ENCODE measurements at regions not wholly inside any gene's neighbourhood (a gene's known extent, or its start where the extent isn't known, plus 50 kb on each side); places are given as distances from the start of the nearest gene placed in this dataset.

DNA sequence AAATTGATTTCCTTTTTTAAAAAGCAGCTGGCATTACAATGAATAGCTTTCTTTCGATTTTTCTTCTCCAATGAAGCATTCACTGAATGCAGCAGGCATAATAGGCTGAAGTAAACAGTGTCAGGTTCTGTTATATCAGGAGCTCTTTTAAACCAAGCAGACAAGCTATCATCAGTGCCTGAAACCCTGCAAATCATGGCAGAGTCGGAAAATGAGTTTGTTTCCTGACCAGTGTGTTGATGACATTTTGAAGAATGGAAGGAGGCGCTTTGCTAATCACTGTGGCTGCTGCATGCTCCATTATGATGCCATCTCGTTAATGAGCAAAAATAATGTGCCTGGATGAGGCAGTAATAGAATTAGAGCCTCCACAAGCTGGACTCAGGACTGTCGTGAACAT, 284.5 kb downstream of the ZNF608 start:
- DNase-seq (ENCODE audit: low spot score) = no peak

GRCh38 chr5:124461157-124461556, 285.3 kb downstream of the ZNF608 start:
- DNase-seq (ENCODE audit: low spot score) = no peak

DNA sequence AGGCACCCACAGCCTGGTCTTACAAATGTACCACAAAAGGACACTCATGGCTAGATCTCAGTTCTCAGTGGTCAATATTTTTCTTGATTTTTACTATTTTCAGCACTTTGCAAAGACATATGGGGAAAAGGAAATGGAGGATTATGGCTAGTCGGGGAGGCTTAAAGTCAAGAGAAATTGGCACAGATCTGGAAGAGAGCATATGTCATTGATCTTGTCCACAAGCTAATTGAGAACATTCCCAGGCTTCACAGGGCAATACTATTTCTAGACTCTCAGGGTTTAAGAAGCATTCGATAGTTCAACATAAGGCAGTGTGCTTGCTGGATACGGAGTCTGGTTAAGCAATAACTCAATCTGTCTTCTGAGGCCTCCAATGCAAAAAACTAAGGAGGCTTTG, 285.8 kb downstream of the ZNF608 start:
- DNase-seq (ENCODE audit: low spot score) = no peak

GRCh38 chr5:124459984-124460383, 286.5 kb downstream of the ZNF608 start:
- no peak for DNase-seq (ENCODE audit: low spot score)

DNA sequence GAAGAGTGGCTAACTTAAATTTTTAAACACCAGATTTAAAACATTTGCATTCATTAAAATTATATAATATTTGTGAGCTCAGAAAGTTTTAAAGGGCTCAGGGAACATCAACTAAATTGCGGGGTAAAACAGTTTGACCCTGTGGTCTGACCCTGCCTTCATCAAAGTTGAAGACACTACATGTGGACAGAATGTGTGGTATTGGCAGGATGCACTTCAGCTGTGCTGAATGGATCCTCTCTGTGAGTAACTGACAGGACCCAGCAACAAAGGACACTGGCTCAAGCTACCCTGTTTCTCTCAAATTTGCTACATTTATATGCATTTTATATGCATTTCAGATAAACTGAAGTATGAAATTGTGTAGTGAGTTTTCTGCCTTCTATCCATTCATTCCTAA, 288.5 kb downstream of the ZNF608 start:
- no peak for DNase-seq (ENCODE audit: low spot score)

- DNase-seq (ENCODE audit: low spot score) = no peak
These were observed 289.3 kb downstream of the ZNF608 start for GRCh38 chr5:124457101-124457500.

DNA sequence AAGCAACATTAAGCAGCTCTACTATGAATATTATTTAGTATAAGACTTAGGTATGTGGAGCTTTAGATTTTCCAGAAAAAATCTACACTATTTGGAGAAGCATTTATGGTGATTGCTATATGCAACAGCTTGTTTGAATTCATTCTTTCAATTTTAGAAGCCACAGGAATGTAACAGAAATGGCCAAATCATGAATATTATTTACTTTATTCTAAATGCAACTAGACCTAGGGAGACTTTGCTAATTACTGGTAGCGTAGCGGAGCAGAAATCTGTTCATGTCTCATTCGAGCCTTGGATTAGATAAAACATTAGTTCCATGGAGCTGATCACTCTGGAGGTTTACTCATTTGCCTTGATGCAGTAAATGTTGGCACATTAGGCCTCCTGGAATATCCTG, 290.2 kb downstream of the ZNF608 start:
- no peak for DNase-seq (ENCODE audit: low spot score)

GRCh38 chr5:124454081-124454480, 292.4 kb downstream of the ZNF608 start:
- DNase-seq (ENCODE audit: low spot score) = no peak

GRCh38 chr5:124453221-124454051, 293.0 kb downstream of the ZNF608 start:
- DNase-seq (ENCODE audit: low spot score) = no peak

DNA sequence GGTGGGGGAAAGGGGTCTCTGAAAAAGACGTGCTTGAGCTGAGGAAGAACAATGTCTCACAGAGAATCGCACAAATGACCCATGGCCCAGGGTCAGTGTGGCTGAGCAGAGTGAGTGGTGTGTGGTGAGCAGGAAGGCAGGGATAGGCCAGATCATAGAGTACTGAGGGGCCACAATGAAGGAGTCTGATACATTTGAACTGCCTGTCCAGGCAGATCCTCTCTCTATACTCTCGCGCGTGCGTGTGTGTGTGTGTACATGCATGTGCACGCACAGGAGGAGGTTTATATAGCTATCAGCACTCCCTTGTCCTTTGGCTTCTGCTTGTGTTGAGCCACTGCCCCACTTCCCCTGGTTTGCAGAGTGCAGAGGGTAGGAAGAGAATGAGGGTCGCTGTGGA, 294.0 kb downstream of the ZNF608 start:
- DNase-seq (ENCODE audit: low spot score) = no peak

DNA sequence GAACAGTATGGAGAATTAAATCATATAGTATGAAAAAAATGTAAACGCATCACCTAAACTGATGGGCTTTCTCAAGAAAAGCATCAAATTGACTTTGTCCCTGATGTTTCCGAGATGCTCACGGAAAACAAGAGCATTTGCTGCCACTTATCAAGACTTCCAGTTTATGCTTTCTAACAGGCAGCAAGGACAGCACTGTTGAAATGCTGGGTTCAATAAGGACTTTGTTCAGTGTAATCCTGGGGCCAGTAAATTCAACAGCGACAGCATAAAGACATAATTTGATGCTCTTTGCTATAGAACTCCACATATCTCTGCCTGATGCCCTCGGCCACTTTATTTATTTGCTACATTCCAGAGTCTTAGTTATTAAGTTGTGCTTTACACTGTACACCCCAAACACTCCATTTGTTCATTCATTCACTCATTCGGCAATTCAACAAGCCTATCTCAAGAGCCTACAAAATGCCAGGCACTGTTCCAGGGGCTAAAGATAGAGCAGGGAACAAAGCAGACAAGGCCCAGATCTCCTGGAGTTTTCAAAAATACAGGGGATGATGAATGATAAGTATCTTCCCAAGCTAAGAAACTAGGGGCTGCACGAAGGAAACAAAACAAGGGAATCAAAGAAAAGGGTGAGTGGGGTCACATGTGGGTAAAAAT, 294.6 kb downstream of the ZNF608 start:
- no peak for DNase-seq (ENCODE audit: low spot score)

DNA sequence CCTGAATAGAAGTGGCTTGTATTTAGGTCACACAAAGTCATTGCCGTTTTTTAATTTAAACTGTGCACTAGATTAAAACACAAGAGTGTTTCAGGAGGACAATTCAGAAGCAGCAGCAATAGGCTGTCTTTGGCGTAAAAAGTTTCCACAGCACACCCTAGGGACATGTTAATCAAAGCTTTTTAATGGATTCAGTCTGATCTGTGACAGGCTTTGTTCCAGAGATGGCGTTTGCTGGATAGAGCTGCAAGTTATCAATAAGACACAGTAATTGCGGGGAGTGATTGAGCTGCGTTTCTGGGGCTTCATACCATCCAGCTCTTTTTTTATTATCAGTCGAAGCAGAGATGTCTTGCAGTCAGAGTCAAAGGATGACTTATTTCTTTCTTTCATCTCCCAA, 300.3 kb downstream of the ZNF608 start:
- no peak for DNase-seq (ENCODE audit: low spot score)

- DNase-seq (ENCODE audit: low spot score) = no peak
These were observed 301.3 kb downstream of the ZNF608 start for GRCh38 chr5:124445070-124445619.

DNA sequence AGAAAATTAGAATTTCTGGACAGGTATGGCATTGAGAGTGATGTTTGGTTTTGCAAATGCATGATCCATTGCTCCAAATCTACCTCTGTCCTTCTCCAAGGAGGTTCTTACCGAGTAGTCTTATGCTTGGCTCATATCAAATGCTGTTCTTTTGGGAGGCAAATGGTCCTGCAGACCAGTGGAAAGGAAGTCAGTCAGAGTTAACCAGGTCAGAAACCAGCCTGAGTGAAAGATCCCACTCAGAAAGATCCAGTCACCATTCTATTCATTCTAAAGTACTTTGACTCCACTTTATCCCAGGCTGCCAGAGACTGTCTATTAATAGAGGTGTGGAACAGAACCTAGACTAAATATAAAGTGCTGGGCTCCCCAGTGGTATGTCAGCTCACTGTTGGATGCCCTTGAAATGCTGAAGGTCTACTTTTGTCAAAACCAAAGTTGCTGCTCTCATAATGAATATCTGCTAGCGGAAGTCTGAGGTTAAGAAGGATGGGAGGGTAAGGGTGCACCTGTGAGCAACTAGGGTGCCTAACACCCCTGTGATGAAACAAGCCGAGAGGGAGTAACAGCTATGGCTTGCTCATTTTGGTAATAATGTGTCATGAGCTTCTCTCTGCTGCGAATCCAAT, 302.2 kb downstream of the ZNF608 start:
- no peak for DNase-seq (ENCODE audit: low spot score)

DNA sequence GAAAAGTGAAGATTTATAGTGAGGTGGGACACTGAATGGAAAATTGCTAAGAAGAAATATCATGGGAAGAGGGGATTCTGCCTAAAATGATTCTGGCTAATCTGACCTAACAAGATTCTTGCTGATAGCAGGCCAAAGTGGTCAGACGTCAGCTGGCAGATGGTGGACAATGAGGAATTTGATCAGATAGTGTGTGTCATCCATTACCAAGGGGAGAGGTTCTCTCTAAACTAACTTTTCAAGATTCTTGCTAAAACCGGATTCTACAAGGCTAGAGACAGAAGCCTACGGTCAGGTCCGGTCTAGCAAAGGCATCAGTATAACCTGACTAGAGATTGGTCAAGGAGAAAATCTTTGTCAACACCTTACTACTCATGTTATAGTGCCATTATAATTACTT, 306.0 kb downstream of the ZNF608 start:
- no peak for DNase-seq (ENCODE audit: low spot score)

GRCh38 chr5:124439609-124440008, 306.8 kb downstream of the ZNF608 start:
- DNase-seq (ENCODE audit: low spot score) = no peak

- peak; percentile 85 for DNase-seq (ENCODE audit: low spot score)
These were observed 307.5 kb downstream of the ZNF608 start for GRCh38 chr5:124438903-124439281.

- DNase-seq (ENCODE audit: low spot score) = no peak
These were observed 308.2 kb downstream of the ZNF608 start for GRCh38 chr5:124438026-124438902.

DNA sequence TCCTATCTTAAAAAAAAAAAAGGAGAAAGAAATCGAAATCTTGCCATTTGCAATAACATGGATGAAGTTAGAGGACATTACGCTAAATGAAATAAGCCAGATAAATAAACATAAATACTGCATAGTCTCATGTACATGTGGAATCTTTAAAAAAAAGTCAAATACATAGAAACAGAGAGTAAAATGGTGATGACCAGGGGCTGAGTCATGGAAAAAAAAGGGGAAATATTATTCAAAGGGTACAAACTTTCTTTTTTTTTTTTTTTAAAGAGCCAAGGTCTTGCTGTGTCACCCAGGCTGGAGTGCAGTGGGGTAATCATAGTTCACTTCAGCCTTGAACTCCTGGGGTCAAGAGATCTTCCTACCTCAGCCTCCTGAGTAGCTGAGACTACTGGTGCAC, 310.1 kb downstream of the ZNF608 start:
- DNase-seq (ENCODE audit: low spot score) = no peak

DNA sequence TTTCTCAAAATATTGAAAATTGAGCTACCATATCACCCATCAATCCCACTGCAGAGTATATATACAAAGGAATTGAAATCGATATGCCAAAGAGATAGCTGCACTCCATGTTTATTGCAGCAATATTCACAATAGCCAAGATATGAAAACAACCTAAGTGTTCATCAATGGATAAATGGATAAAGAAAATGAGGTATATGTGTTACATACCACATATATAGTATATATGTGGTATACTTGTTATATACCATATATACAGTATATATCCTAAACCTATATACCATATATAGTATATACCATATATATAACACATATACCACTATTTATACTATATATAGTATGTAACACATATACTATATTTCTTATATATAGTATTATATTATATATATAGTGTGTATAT, 313.3 kb downstream of the ZNF608 start:
- DNase-seq (ENCODE audit: low spot score) = no peak

DNA sequence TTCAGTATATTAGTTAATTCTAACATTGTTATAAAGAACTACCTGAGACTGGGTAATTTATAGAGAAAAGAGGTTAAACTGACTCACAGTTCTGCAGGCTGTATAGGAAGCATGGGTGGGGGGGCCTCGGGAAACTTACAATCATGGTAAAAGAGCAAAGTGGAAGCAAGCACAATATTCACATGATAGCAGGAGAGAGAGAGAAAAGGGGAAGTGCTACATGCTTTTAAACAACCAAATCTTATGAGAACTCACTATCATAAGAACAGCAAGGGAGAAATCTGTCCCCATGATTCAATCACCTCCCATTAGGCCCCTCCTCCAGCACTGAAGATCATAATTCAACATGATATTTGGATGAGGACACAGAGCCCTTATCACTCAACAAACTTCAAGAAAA, 324.9 kb downstream of the ZNF608 start:
- no peak for DNase-seq (ENCODE audit: low spot score)

DNA sequence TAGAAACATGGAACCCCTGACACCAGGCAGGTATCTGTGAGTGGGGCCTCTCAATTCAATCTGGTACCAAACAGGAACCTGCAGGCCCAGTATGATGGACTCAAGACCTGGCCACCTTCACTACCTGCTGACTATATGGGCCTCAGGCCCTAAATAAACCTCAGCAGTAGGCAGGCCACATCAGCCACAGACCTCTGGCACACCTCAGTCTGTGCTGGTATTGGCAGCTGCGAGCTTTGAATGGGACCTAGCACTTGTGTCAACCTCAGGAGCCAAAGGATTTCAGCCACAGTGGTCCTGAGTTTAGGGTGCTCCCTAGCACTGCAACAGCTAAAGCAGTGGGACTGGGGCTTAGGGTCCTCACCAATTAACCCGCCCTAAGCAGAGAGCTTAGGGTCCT, 325.5 kb downstream of the ZNF608 start:
- DNase-seq (ENCODE audit: low spot score) = no peak

Data from putamen (tissue), 1 donor.